ENCODE measurements at regions not wholly inside any gene's neighbourhood (a gene's known extent, or its start where the extent isn't known, plus 50 kb on each side); places are given as distances from the start of the nearest gene placed in this dataset.
"Not testable (repeated sequence)": the region's sequence is repeated elsewhere in the genome, so short reads cannot be mapped to it uniquely, and the experiment has no call there.

GRCh38 chr15:69675731-69676130 lies 223.1 kb downstream of the RPLP1 start:
- no peak for DNase-seq (ENCODE audit: low read depth)

GRCh38 chr15:69677403-69677802 lies 224.8 kb downstream of the RPLP1 start:
- DNase-seq (ENCODE audit: low read depth): no peak

- DNase-seq (ENCODE audit: low read depth): no peak
Observed at GRCh38 chr15:69679623-69680228, 227.1 kb downstream of the RPLP1 start.

GRCh38 chr15:69684823-69685222 lies 232.2 kb downstream of the RPLP1 start:
- DNase-seq (ENCODE audit: low read depth): not testable (repeated sequence)

GRCh38 chr15:69685512-69686452 lies 233.2 kb downstream of the RPLP1 start:
- no peak for DNase-seq (ENCODE audit: low read depth)

- no peak for DNase-seq (ENCODE audit: low read depth)
Observed at GRCh38 chr15:69686626-69687025, 234.0 kb downstream of the RPLP1 start.

- no peak for DNase-seq (ENCODE audit: low read depth)
Observed at GRCh38 chr15:69689133-69689532, 236.5 kb downstream of the RPLP1 start.

GRCh38 chr15:69691307-69692015 lies 238.8 kb downstream of the RPLP1 start:
- no peak for DNase-seq (ENCODE audit: low read depth)

- no peak for DNase-seq (ENCODE audit: low read depth)
Observed at GRCh38 chr15:69692342-69692741, 239.7 kb downstream of the RPLP1 start.

GRCh38 chr15:69693059-69693458 lies 240.4 kb downstream of the RPLP1 start:
- no peak for DNase-seq (ENCODE audit: low read depth)

- DNase-seq (ENCODE audit: low read depth): no peak
Observed at GRCh38 chr15:69696946-69697345, 244.3 kb downstream of the RPLP1 start.

- no peak for DNase-seq (ENCODE audit: low read depth)
Observed at GRCh38 chr15:69697916-69698315, 245.3 kb downstream of the RPLP1 start.

GRCh38 chr15:69699096-69699495 lies 246.5 kb downstream of the RPLP1 start:
- no peak for DNase-seq (ENCODE audit: low read depth)

- DNase-seq (ENCODE audit: low read depth): no peak
Observed at GRCh38 chr15:69700380-69700779, 247.8 kb downstream of the RPLP1 start.

GRCh38 chr15:69701198-69701597 lies 248.6 kb downstream of the RPLP1 start:
- no peak for DNase-seq (ENCODE audit: low read depth)

- DNase-seq (ENCODE audit: low read depth): no peak
Observed at GRCh38 chr15:69703532-69704187, 251.0 kb downstream of the RPLP1 start.

- DNase-seq (ENCODE audit: low read depth): no peak
Observed at GRCh38 chr15:69704229-69704628, 251.6 kb downstream of the RPLP1 start.

- DNase-seq (ENCODE audit: low read depth): no peak
Observed at GRCh38 chr15:69704700-69705099, 252.1 kb downstream of the RPLP1 start.

- DNase-seq (ENCODE audit: low read depth): no peak
Observed at GRCh38 chr15:69706353-69707097, 253.9 kb downstream of the RPLP1 start.

GRCh38 chr15:69707241-69707640 lies 254.6 kb downstream of the RPLP1 start:
- DNase-seq (ENCODE audit: low read depth): not testable (repeated sequence)

- DNase-seq (ENCODE audit: low read depth): not testable (repeated sequence)
Observed at GRCh38 chr15:69708436-69709122, 256.0 kb downstream of the RPLP1 start.

All from stimulated activated CD4-positive, alpha-beta T cell treated with anti-CD3 and anti-CD28 coated beads, Interleukin-2, amount 100 ng/mL, for 4 hours (primary cell).